ENCODE measurements at regions not wholly inside any gene's neighbourhood (a gene's known extent, or its start where the extent isn't known, plus 50 kb on each side); places are given as distances from the start of the nearest gene placed in this dataset.

GRCh38 chr2:8049176-8049575 is 632.7 kb upstream of the ID2 start:
- CTCF ChIA-PET, result interaction anchor here (0.6 to 1.3 kb wide), 6 partner anchors 10 to 952 kb away, joined by 3 to 4 read pairs (median 3); no protein-coding TSS in a partner anchor
- 18% methylated on average over 3 of the region's 4 CpGs for WGBS (ENCODE audit: missing lambda C conversion rate)

DNA sequence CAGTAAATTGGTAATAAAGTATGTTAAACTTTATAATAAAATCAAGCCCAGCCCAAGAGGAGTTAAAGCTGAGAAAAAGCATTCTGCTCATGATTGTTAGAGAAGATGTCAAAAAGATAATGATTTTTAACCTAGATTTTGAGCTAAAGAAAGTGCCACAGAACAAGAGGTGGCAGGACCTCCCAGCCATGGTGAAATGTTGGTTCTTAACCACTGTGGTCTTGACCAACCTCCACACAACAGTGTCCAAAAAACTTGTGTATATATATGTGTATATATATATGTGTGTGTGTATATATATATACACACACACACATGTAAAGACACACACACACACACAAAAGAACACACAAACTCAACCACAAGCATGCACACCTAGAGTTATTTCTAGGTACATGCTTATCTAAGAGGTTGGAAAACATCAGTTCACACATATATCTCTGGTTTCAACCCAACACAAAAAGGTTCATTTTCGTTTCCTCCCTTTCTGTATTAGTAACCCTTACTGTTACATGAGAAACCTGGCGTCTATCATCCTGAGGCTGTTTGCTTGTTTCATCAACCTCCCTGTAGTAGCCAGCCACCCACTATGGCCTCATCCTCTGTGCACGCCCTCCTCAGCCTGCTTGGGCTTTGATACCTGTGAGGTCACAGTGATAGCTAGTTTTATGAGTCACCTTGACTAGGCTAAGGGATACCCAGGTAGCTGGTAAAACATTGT is 631.8 kb upstream of the ID2 start:
- ChIA-PET CTCF (interaction anchor here (1.0 kb wide), 1 partner anchor 28 kb away, joined by 3 read pairs; no protein-coding TSS in a partner anchor), POLR2A (no interaction called here)
- H3K4me2 ChIP-seq, result no peak overlapping the region
- H3K9me3 ChIP-seq, result no peaks in the 10 kb centered on the region
- TF ChIP-seq, protein P1, sequence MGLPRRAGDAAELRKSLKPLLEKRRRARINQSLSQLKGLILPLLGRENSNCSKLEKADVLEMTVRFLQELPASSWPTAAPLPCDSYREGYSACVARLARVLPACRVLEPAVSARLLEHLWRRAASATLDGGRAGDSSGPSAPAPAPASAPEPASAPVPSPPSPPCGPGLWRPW (IDR thresholded peaks at IDR 0.05), result no peak
- TF ChIP-seq POLR2AphosphoS2 (conservative IDR thresholded peaks at IDR 0.05; ENCODE audit: low read length) (no peak), EHMT2 (IDR thresholded peaks at IDR 0.05; ENCODE audit: low read depth) (no peak), ZFP36 (IDR thresholded peaks at IDR 0.05; ENCODE audit: borderline replicate concordance, partially characterized antibody) (no peak)
- H3K27ac ChIP-seq, result no peak overlapping the region
- FAIRE-seq (no peak), DNase-seq (ENCODE audit: low read depth in 1 of 2, low spot score in 1 of 2) (no peak), ATAC-seq (no peak)
- H3K4me1 ChIP-seq, result no peaks in the 10 kb centered on the region
- 43% methylated on average over 3 of the region's 3 CpGs for WGBS (ENCODE audit: missing lambda C conversion rate)
- H3K4me3 ChIP-seq, result no peak overlapping the region

More at GRCh38 chr2:8049176-8049575, 632.7 kb upstream of the ID2 start:
- DNase-seq (ENCODE audit: low read depth in 1 of 2, low spot score in 1 of 2) (no peak), ATAC-seq (no peak), FAIRE-seq (no peak)
- Histone ChIP-seq H3K4me2 (no peak overlapping the region), H3K9me3 (no peaks in the 10 kb centered on the region), H3K4me1 (no peaks in the 10 kb centered on the region), H3K27ac (no peak overlapping the region), H3K4me3 (no peak overlapping the region)
- TF ChIP-seq ZFP36 (IDR thresholded peaks at IDR 0.05; ENCODE audit: borderline replicate concordance, partially characterized antibody) (no peak), RARB (CRISPR knock-in tag; IDR thresholded peaks at IDR 0.05) (no peak), RNF2 (IDR thresholded peaks at IDR 0.05; ENCODE audit: borderline replicate concordance, low read depth) (no peak), PHF8 (IDR thresholded peaks at IDR 0.05; ENCODE audit: borderline replicate concordance, low read depth) (no peak), ELK1 (IDR thresholded peaks at IDR 0.05; ENCODE audit: low read depth, low read length) (no peak), FOSB (CRISPR knock-in tag; IDR thresholded peaks at IDR 0.05) (no peak)
- POLR2A ChIA-PET, result no interaction called here

DNA sequence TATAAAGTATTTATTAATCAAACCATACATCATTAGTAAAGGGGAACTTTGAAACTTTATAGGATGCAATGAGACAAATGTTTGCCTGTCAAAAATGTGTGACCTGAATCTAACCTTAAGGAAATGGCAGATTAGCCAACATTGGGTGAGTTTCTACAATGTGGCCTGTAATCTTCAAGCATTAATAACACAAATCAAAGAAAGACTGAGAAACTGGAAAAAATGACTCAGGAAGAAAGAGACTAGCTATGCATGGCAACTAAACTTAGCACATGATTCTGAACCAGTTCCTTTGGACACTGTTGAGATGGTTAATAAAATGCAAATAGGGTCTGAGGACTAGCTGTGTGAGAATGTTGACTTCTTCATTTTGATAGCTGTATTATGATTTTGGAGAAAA is 628.6 kb upstream of the ID2 start:
- Histone ChIP-seq H3K9me3 (peaks cover 4% of the 10 kb centered on the region; the same call in 1 of the 3 replicates), H3K27ac (no peak overlapping the region), H3K4me2 (no peak overlapping the region), H3K4me1 (no peaks in the 10 kb centered on the region), H3K4me3 (no peak overlapping the region)
- FAIRE-seq (no peak), DNase-seq (ENCODE audit: low read depth in 1 of 2, low spot score in 1 of 2) (no peak), ATAC-seq (no peak)
- CTCF ChIA-PET, result no interaction called here
- POLR2A ChIA-PET, result no interaction called here
- no peak for TF ChIP-seq SMC3 (IDR thresholded peaks at IDR 0.05)
- TF ChIP-seq JUNB (IDR thresholded peaks at IDR 0.05), result no peak

GRCh38 chr2:8054070-8054469 is 627.8 kb upstream of the ID2 start:
- Histone ChIP-seq H3K4me3 (no peak overlapping the region), H3K4me2 (no peak overlapping the region), H3K27ac (no peak overlapping the region), H3K9me3 (peaks cover 4% of the 10 kb centered on the region; the same call in 1 of the 3 replicates), H3K4me1 (no peaks in the 10 kb centered on the region)
- WGBS (ENCODE audit: missing lambda C conversion rate), result 39% methylated on average over 6 of the region's 6 CpGs
- no peak for ATAC-seq
- TF ChIP-seq HOXA7 (CRISPR knock-in tag; IDR thresholded peaks at IDR 0.05) (no peak), POLR2AphosphoS2 (conservative IDR thresholded peaks at IDR 0.05; ENCODE audit: low read length) (no peak), KDM5A (IDR thresholded peaks at IDR 0.05) (no peak), MAZ (IDR thresholded peaks at IDR 0.05; ENCODE audit: borderline replicate concordance, low read depth, low read length) (no peak), TFCP2L1 (CRISPR knock-in tag; IDR thresholded peaks at IDR 0.05) (no peak), EHMT2 (IDR thresholded peaks at IDR 0.05; ENCODE audit: low read depth) (no peak), ESRRA (IDR thresholded peaks at IDR 0.05; ENCODE audit: borderline replicate concordance, low read length) (no peak), SMC3 (IDR thresholded peaks at IDR 0.05) (no peak), ZC3H11A (IDR thresholded peaks at IDR 0.05) (no peak), ZFP36 (IDR thresholded peaks at IDR 0.05; ENCODE audit: borderline replicate concordance, partially characterized antibody) (no peak)
- CTCF ChIA-PET, result no interaction called here
- POLR2A ChIA-PET, result no interaction called here
- DNase-seq (ENCODE audit: low read depth in 1 of 2, low spot score in 1 of 2), result no peak
- FAIRE-seq, result no peak
